OCI-LY1 (cell line): ENCODE measurements at regions not wholly inside any gene's neighbourhood (a gene's known extent, or its start where the extent isn't known, plus 50 kb on each side); places are given as distances from the start of the nearest gene placed in this dataset.
"Not testable (repeated sequence)": the region's sequence is repeated elsewhere in the genome, so short reads cannot be mapped to it uniquely, and the experiment has no call there.

ENCODE experiments used
- H2AFZ ChIP-seq: fragments of 200-600 bp; sonication (generic), shearing (Covaris generic); 2 replicates; pipeline ENCODE4 v1.6.0; 2014; ENCODE audit warnings: antibody characterized with exemption, mild to moderate bottlenecking, low read length
- H3F3A ChIP-seq: fragments of 200-600 bp; sonication (generic), shearing (Covaris generic); 2 replicates; pipeline ENCODE4 v1.6.0; 2014; ENCODE audit warnings: mild to moderate bottlenecking, antibody characterized with exemption, low read length, moderate library complexity; ENCODE audit not compliant: insufficient read depth
- H3K27ac ChIP-seq: fragments of 200-600 bp; sonication (generic); 2 replicates; pipeline ENCODE4 v1.5.1; 2014; ENCODE audit warnings: low read length, mixed run types, mild to moderate bottlenecking, low read depth; ENCODE audit not compliant: poor library complexity, severe bottlenecking
- H3K27me3 ChIP-seq: fragments of 200-600 bp; sonication (generic); 2 replicates; pipeline ENCODE4 v1.6.0; 2014; ENCODE audit warnings: antibody characterized with exemption, mild to moderate bottlenecking, low read length, moderate library complexity; ENCODE audit not compliant: insufficient read depth
- H3K36me3 ChIP-seq: fragments of 200-600 bp; sonication (generic); 2 replicates; pipeline ENCODE4 v1.6.1; 2014; ENCODE audit warnings: mild to moderate bottlenecking, antibody characterized with exemption, low read length, moderate library complexity, mixed read lengths; ENCODE audit not compliant: insufficient read depth
- H3K4me1 ChIP-seq: fragments of 200-600 bp; sonication (generic); 2 replicates; pipeline ENCODE4 v1.5.1; 2014; ENCODE audit warnings: mild to moderate bottlenecking, low read length, moderate library complexity; ENCODE audit not compliant: insufficient read depth, severe bottlenecking
- H3K4me2 ChIP-seq: fragments of 200-600 bp; sonication (generic), shearing (Covaris generic); 2 replicates; pipeline ENCODE4 v1.6.1; 2014; ENCODE audit warnings: low read length
- H3K4me3 ChIP-seq: fragments of 200-600 bp; sonication (generic); 2 replicates; pipeline ENCODE4 v1.5.1; 2014; ENCODE audit warnings: low read length, low read depth, mild to moderate bottlenecking, mixed read lengths; ENCODE audit not compliant: poor library complexity, severe bottlenecking
- H3K79me2 ChIP-seq: fragments of 200-600 bp; shearing (Covaris generic); 2 replicates; pipeline ENCODE4 v1.6.1; 2016; ENCODE audit warnings: mixed run types, low read length, mixed read lengths; ENCODE audit not compliant: insufficient read depth
- H3K9ac ChIP-seq: fragments of 200-600 bp; sonication (generic), shearing (Covaris generic); 2 replicates; pipeline ENCODE4 v1.6.1; 2014; ENCODE audit warnings: mild to moderate bottlenecking, low read length, mixed read lengths
- H3K9me2 ChIP-seq: fragments of 200-600 bp; sonication (generic), shearing (Covaris generic); 2 replicates; pipeline ENCODE4 v1.6.1; 2014; ENCODE audit warnings: low read depth, mild to moderate bottlenecking, low read length, mixed read lengths
- H3K9me3 ChIP-seq: fragments of 200-600 bp; shearing (Covaris generic); 2 replicates; pipeline ENCODE4 v1.6.1; 2014; ENCODE audit warnings: low read length, mixed read lengths
- H4K20me1 ChIP-seq: fragments of 200-600 bp; sonication (generic), shearing (Covaris generic); 2 replicates; pipeline ENCODE4 v1.6.0; 2016; ENCODE audit warnings: mild to moderate bottlenecking, low read length; ENCODE audit not compliant: insufficient read depth
- EZH2 ChIP-seq: fragments of 200-600 bp; sonication (generic), shearing (Covaris generic); IDR thresholded peaks from 2 replicates; pipeline ENCODE4 v1.8.0; 2017; ENCODE audit warnings: borderline replicate concordance, mixed run types, mild to moderate bottlenecking, antibody characterized with exemption, low read length, moderate library complexity, mixed read lengths
- TF ChIP-seq, protein P1 (sequence below): fragments of 200-600 bp; sonication (generic), shearing (Covaris generic); IDR thresholded peaks from 2 replicates; pipeline ENCODE4 v1.5.1; 2017; ENCODE audit warnings: mild to moderate bottlenecking, antibody characterized with exemption, low read length, moderate library complexity, mixed read lengths

DNA sequence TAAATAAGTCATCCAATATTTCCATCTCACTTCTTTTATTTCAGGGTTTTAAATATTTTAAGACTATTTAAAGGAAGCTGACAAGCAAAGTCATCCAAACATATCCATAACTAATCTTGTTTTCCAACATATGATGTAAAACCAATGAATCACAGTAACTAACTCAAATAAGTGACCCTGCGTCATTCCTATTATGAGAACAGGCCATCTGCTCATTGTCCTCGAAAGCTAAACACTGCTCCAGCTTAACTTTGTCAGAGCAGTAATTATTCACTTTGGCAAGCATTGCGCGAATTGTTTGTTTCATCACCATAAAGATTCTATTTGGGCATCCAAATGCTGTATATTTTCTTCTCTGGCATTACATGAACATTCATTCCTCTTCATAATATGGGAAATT is 99.1 kb downstream of the CAPZA3 start:
- no peaks in the 10 kb centered on the region for H3K9me2 ChIP-seq
- no peak overlapping the region for H3K9ac ChIP-seq
- H2AFZ ChIP-seq = no peak overlapping the region
- no peaks in the 10 kb centered on the region for H3K9me3 ChIP-seq
- H3F3A ChIP-seq = no peaks in the 10 kb centered on the region
- no peaks in the 10 kb centered on the region for H4K20me1 ChIP-seq
- TF ChIP-seq, protein P1, sequence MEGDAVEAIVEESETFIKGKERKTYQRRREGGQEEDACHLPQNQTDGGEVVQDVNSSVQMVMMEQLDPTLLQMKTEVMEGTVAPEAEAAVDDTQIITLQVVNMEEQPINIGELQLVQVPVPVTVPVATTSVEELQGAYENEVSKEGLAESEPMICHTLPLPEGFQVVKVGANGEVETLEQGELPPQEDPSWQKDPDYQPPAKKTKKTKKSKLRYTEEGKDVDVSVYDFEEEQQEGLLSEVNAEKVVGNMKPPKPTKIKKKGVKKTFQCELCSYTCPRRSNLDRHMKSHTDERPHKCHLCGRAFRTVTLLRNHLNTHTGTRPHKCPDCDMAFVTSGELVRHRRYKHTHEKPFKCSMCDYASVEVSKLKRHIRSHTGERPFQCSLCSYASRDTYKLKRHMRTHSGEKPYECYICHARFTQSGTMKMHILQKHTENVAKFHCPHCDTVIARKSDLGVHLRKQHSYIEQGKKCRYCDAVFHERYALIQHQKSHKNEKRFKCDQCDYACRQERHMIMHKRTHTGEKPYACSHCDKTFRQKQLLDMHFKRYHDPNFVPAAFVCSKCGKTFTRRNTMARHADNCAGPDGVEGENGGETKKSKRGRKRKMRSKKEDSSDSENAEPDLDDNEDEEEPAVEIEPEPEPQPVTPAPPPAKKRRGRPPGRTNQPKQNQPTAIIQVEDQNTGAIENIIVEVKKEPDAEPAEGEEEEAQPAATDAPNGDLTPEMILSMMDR = no peak
- no peak for TF ChIP-seq EZH2
- H3K27me3 ChIP-seq = no peaks in the 10 kb centered on the region
- H3K4me2 ChIP-seq = no peak overlapping the region
- no peaks in the 10 kb centered on the region for H3K79me2 ChIP-seq
- H3K4me3 ChIP-seq = no peak overlapping the region
- H3K36me3 ChIP-seq = no peaks in the 10 kb centered on the region
- H3K27ac ChIP-seq = no peak overlapping the region
- no peaks in the 10 kb centered on the region for H3K4me1 ChIP-seq

DNA sequence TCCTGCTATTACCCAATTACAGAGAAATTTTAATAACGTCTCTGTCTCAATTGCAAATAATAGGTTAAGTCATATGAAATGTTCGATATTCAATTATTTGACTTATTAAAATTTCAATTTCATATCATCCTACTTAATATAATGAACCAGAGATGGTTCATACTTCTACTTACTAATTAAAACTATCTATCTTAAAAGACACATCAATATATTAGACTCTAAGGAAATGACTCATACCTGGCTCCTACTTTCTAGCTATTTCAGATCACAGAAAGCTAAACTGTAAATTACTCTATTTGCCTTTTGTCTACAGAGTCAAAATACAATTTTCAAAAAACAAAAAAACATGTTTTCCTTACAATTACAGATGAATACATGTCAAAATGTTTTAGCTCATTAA is 99.6 kb downstream of the CAPZA3 start:
- no peak overlapping the region for H3K4me3 ChIP-seq
- H2AFZ ChIP-seq = no peak overlapping the region
- no peaks in the 10 kb centered on the region for H4K20me1 ChIP-seq
- H3K4me2 ChIP-seq = no peak overlapping the region
- TF ChIP-seq EZH2 = no peak
- H3K79me2 ChIP-seq = no peaks in the 10 kb centered on the region
- H3K4me1 ChIP-seq = no peaks in the 10 kb centered on the region
- H3F3A ChIP-seq = no peaks in the 10 kb centered on the region
- no peaks in the 10 kb centered on the region for H3K9me2 ChIP-seq
- no peaks in the 10 kb centered on the region for H3K9me3 ChIP-seq
- H3K27ac ChIP-seq = no peak overlapping the region
- no peaks in the 10 kb centered on the region for H3K36me3 ChIP-seq
- H3K27me3 ChIP-seq = no peaks in the 10 kb centered on the region
- no peak overlapping the region for H3K9ac ChIP-seq

DNA sequence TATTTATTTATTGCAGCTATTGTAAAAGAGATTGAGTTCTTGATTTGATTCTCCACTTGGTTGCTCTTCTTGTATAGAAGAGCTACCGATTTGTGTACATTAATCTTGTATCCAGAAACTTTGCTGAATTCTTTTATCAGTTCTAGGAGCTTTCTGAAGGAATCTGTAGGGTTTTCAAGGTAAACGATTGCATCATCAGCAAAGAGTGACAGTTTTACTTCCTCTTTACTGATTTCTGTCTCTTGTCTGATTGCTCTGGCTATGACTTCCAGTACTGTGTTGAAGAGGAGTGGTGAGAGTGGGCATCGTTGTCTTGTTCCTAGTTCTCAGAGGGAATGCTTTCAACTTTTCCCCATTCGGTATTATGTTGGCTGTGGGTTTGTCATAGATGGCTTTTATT is 103.1 kb downstream of the CAPZA3 start:
- H3K27me3 ChIP-seq, H2AFZ ChIP-seq, H3K9me3 ChIP-seq, H3K79me2 ChIP-seq, H3K9ac ChIP-seq, H3K4me3 ChIP-seq, H3F3A ChIP-seq, H3K9me2 ChIP-seq, H3K27ac ChIP-seq, H3K4me2 ChIP-seq, H4K20me1 ChIP-seq, H3K4me1 ChIP-seq, H3K36me3 ChIP-seq: not testable (repeated sequence)

DNA sequence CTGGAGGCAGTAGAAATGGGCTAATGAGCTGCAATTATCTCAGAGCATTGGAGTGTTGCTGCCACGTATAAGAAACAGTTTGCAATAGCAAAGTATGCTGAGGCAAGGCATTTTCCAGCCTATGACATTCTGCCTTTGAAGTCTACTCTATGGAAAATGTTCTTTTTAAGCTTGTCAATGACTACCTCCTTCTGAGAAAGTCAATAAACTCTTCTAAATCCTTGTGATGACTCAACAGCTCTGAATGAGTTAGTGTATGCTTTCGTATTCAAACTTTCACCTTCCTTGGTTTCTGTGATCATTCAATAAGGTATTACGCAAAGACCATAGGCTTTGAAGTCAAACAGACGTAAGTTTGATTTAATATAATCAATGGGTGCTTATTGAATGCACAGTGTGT is 111.2 kb downstream of the CAPZA3 start:
- no peak overlapping the region for H3K4me2 ChIP-seq
- H3K9me2 ChIP-seq = no peaks in the 10 kb centered on the region
- no peaks in the 10 kb centered on the region for H3F3A ChIP-seq
- H3K4me1 ChIP-seq = no peaks in the 10 kb centered on the region
- no peak overlapping the region for H3K9ac ChIP-seq
- H3K27me3 ChIP-seq = no peaks in the 10 kb centered on the region
- TF ChIP-seq, protein P1 = no peak
- no peak for TF ChIP-seq EZH2
- no peak overlapping the region for H3K4me3 ChIP-seq
- no peaks in the 10 kb centered on the region for H3K36me3 ChIP-seq
- no peaks in the 10 kb centered on the region for H3K9me3 ChIP-seq
- H3K79me2 ChIP-seq = no peaks in the 10 kb centered on the region
- H3K27ac ChIP-seq = no peak overlapping the region
- no peaks in the 10 kb centered on the region for H4K20me1 ChIP-seq
- no peak overlapping the region for H2AFZ ChIP-seq
